H1 (cell line): ENCODE measurements at regions not wholly inside any gene's neighbourhood (a gene's known extent, or its start where the extent isn't known, plus 50 kb on each side); places are given as distances from the start of the nearest gene placed in this dataset.

Source experiments
- CTCF ChIA-PET: fragments of 300-600 bp; sonication (Branson Sonifier 250); formaldehyde crosslinking; loops from one replicate; lab custom pipeline; 2021; ENCODE audit not compliant: partially characterized antibody; lab: Charles Lee
- POLR2A ChIA-PET: fragments of 300-600 bp; sonication (Branson Sonifier 250); formaldehyde crosslinking; loops from one replicate; lab custom pipeline; 2021; ENCODE audit warnings: inconsistent platforms; ENCODE audit not compliant: partially characterized antibody; lab: Charles Lee
- DNase-seq, 2 experiments: peaks; one replicate each; pipeline versions ENCODE4 v3.0.0 to v3.0.0-alpha.2; 2010 to 2022; ENCODE audit warnings: low spot score in 2 of 2, low read depth in 1 of 2, mixed read lengths in 1 of 2
- FAIRE-seq: peaks from 2 replicates; lab custom pipeline; 2011; peaks lifted over from hg19 to GRCh38; lab: Jason Lieb, UNC
- H2AFZ ChIP-seq: 2 replicates; pipeline ENCODE4 v1.8.1; 2012; ENCODE audit warnings: low read length, inconsistent platforms
- H2AK5ac ChIP-seq: 2 replicates; pipeline ENCODE4 v1.6.1; 2013; ENCODE audit warnings: low read depth, low read length
- H2BK120ac ChIP-seq: replicated peaks from 2 replicates; pipeline ENCODE3; 2013; ENCODE audit warnings: low read depth, low read length, inconsistent platforms
- H2BK12ac ChIP-seq: 2 replicates; pipeline ENCODE4 v1.6.1; 2013; ENCODE audit warnings: low read depth, low read length
- H2BK15ac ChIP-seq: 2 replicates; pipeline ENCODE4 v1.6.1; 2013; ENCODE audit warnings: low read length
- H2BK20ac ChIP-seq: 2 replicates; pipeline ENCODE4 v1.6.1; 2013; ENCODE audit warnings: low read length
- H2BK5ac ChIP-seq: 2 replicates; pipeline ENCODE4 v1.6.1; 2013; ENCODE audit warnings: low read depth, low read length
- H3K14ac ChIP-seq: 2 replicates; pipeline ENCODE4 v1.6.1; 2013; ENCODE audit warnings: inconsistent platforms; ENCODE audit not compliant: insufficient read length
- H3K18ac ChIP-seq: 2 replicates; pipeline ENCODE4 v1.6.1; 2013; ENCODE audit warnings: low read length; ENCODE audit errors: extremely low read depth
- H3K23ac ChIP-seq: 2 replicates; pipeline ENCODE4 v1.6.1; 2013; ENCODE audit warnings: inconsistent platforms; ENCODE audit not compliant: insufficient read length
- H3K23me2 ChIP-seq: 2 replicates; pipeline ENCODE4 v1.6.1; 2013; ENCODE audit warnings: low read depth, low read length
- H3K27ac ChIP-seq: 2 replicates; pipeline ENCODE4 v1.6.1; 2011; ENCODE audit warnings: low read depth, low read length, inconsistent platforms
- H3K27me3 ChIP-seq, 4 experiments: replicated peaks in 1 of 4; 1 replicate in 1 of 4; 2 replicates in 3 of 4; pipeline versions ENCODE4 v1.6.1 to v1.8.1; 2011 to 2013; ENCODE audit warnings: low read length in 3 of 4, mild to moderate bottlenecking in 3 of 4, inconsistent platforms in 2 of 4, mixed read lengths in 2 of 4, moderate library complexity in 1 of 4; ENCODE audit not compliant: control insufficient read depth in 3 of 4, insufficient read depth in 3 of 4; ENCODE audit errors: extremely low read depth in 1 of 4
- H3K36me3 ChIP-seq, 4 experiments: 2 replicates each; pipeline versions ENCODE4 v1.6.1 to v1.8.1; 2011 to 2013; ENCODE audit warnings: mild to moderate bottlenecking in 4 of 4, low read length in 3 of 4, moderate library complexity in 2 of 4, control low read depth in 1 of 4, inconsistent platforms in 1 of 4; ENCODE audit not compliant: insufficient read depth in 4 of 4, control insufficient read depth in 2 of 4
- H3K4ac ChIP-seq: replicated peaks from 2 replicates; pipeline ENCODE3; 2013; ENCODE audit warnings: low read length, low read depth, mixed read lengths, inconsistent platforms; ENCODE audit not compliant: insufficient read length
- H3K4me1 ChIP-seq, 4 experiments: replicated peaks in 1 of 4; 1 replicate in 1 of 4; 2 replicates in 3 of 4; pipeline versions ENCODE4 v1.6.1 to v1.8.1; 2011 to 2013; ENCODE audit warnings: low read length in 3 of 4, inconsistent platforms in 2 of 4, mixed read lengths in 1 of 4; ENCODE audit not compliant: insufficient read depth in 4 of 4, control insufficient read depth in 3 of 4
- H3K4me2 ChIP-seq, 2 experiments: 2 replicates each; pipeline versions ENCODE4 v1.6.1 to v1.8.1; 2011 to 2013; ENCODE audit warnings: low read depth in 2 of 2, low read length in 2 of 2, control low read depth in 1 of 2, inconsistent platforms in 1 of 2, mild to moderate bottlenecking in 1 of 2; ENCODE audit not compliant: insufficient read depth in 1 of 2
- H3K4me3 ChIP-seq, 4 experiments: fragments of 200-600, 300-600 bp in 1 of 4; sonication (generic), shearing (Covaris generic), sonication (Bioruptor Twin) in 1 of 4; 2 replicates each; pipeline versions ENCODE4 v1.5.1 to v1.8.1; 2011 to 2016; ENCODE audit warnings: low read length in 4 of 4, low read depth in 3 of 4, control low read depth in 2 of 4, inconsistent platforms in 2 of 4, mild to moderate bottlenecking in 2 of 4, mixed read lengths in 1 of 4, moderate library complexity in 1 of 4; ENCODE audit not compliant: insufficient read depth in 2 of 4; ENCODE audit errors: extremely low read depth in 1 of 4
- H3K56ac ChIP-seq: replicated peaks from 2 replicates; pipeline ENCODE3; 2013; ENCODE audit warnings: low read depth, mild to moderate bottlenecking, mixed read lengths, low read length, inconsistent platforms; ENCODE audit not compliant: insufficient read length
- H3K79me1 ChIP-seq: 2 replicates; pipeline ENCODE4 v1.6.1; 2013; ENCODE audit warnings: low read depth, low read length, control low read depth
- H3K79me2 ChIP-seq, 2 experiments: 2 replicates each; pipeline versions ENCODE4 v1.6.1 to v1.8.1; 2012 to 2013; ENCODE audit warnings: low read length in 2 of 2, mild to moderate bottlenecking in 2 of 2, inconsistent platforms in 1 of 2; ENCODE audit not compliant: insufficient read depth in 2 of 2, control insufficient read depth in 1 of 2
- H3K9ac ChIP-seq, 4 experiments: replicated peaks in 1 of 4; 1 replicate in 1 of 4; 2 replicates in 3 of 4; pipeline versions ENCODE4 v1.6.1 to v1.8.1; 2011 to 2013; ENCODE audit warnings: low read depth in 3 of 4, low read length in 3 of 4, control low read depth in 2 of 4, mild to moderate bottlenecking in 2 of 4, moderate library complexity in 2 of 4, inconsistent platforms in 1 of 4; ENCODE audit errors: extremely low read depth in 1 of 4
- H3K9me3 ChIP-seq, 2 experiments: 2 replicates each; pipeline versions ENCODE4 v1.6.1 to v1.8.1; 2012 to 2013; ENCODE audit warnings: mild to moderate bottlenecking in 2 of 2, moderate library complexity in 2 of 2, control low read depth in 1 of 2, inconsistent platforms in 1 of 2, low read depth in 1 of 2, low read length in 1 of 2, mixed read lengths in 1 of 2; ENCODE audit not compliant: insufficient read depth in 2 of 2
- H4K20me1 ChIP-seq, 2 experiments: replicated peaks in 1 of 2; 2 replicates each; pipeline versions ENCODE3 to v1.8.1; 2011 to 2013; ENCODE audit warnings: inconsistent platforms in 2 of 2, low read length in 2 of 2, mild to moderate bottlenecking in 1 of 2; ENCODE audit not compliant: insufficient read depth in 2 of 2, control insufficient read depth in 1 of 2
- H4K5ac ChIP-seq: 2 replicates; pipeline ENCODE4 v1.6.1; 2013; ENCODE audit warnings: low read length, low read depth, mixed read lengths, inconsistent platforms; ENCODE audit not compliant: insufficient read length
- H4K8ac ChIP-seq: 2 replicates; pipeline ENCODE4 v1.8.0; 2013; ENCODE audit warnings: mild to moderate bottlenecking, moderate library complexity, low read length, inconsistent platforms; ENCODE audit not compliant: insufficient read depth; ENCODE audit errors: extremely low read depth
- H4K91ac ChIP-seq: replicated peaks from 2 replicates; pipeline ENCODE3; 2013; ENCODE audit warnings: low read length, mixed read lengths, inconsistent platforms; ENCODE audit not compliant: insufficient read length
- BCL11A ChIP-seq, 2 experiments: IDR thresholded peaks; one replicate each; pipeline ENCODE4 v1.6.1; 2011; ENCODE audit warnings: low read depth in 2 of 2, low read length in 2 of 2, mild to moderate bottlenecking in 2 of 2
- CEBPB ChIP-seq: IDR thresholded peaks from 2 replicates; pipeline ENCODE4 v1.6.1; 2012; ENCODE audit warnings: low read depth, low read length
- GTF2F1 ChIP-seq: IDR thresholded peaks from 2 replicates; pipeline ENCODE4 v1.6.1; 2012; ENCODE audit warnings: low read depth, low read length, improper control_type of control experiment, borderline replicate concordance
- JUN ChIP-seq: IDR thresholded peaks from 2 replicates; pipeline ENCODE4 v1.6.1; 2011; ENCODE audit warnings: low read depth, mild to moderate bottlenecking, improper control_type of control experiment, low read length
- KDM5A ChIP-seq: fragments of 200-600 bp; IDR thresholded peaks from 2 replicates; pipeline ENCODE4 v1.7.1; 2012; ENCODE audit warnings: mild to moderate bottlenecking, low read length, inconsistent platforms, mixed read lengths
- RBBP5 ChIP-seq: IDR thresholded peaks from 2 replicates; pipeline ENCODE4 v1.7.1; 2012; ENCODE audit warnings: low read depth, mild to moderate bottlenecking, inconsistent platforms, low read length, moderate library complexity, borderline replicate concordance
- RXRA ChIP-seq: IDR thresholded peaks from 2 replicates; pipeline ENCODE4 v1.6.1; 2011; ENCODE audit warnings: low read depth, mild to moderate bottlenecking, low read length, moderate library complexity; ENCODE audit not compliant: insufficient read depth
- SAP30 ChIP-seq: fragments of 300-600 bp; sonication (generic); IDR thresholded peaks from 2 replicates; pipeline ENCODE4 v1.7.1; 2012; ENCODE audit warnings: low read length, moderate library complexity, mild to moderate bottlenecking, inconsistent platforms; ENCODE audit not compliant: insufficient read depth, insufficient replicate concordance
- SIRT6 ChIP-seq: IDR thresholded peaks from one replicate; pipeline ENCODE4 v1.7.1; 2012; ENCODE audit warnings: low read length, inconsistent platforms
- SP4 ChIP-seq: IDR thresholded peaks from 2 replicates; pipeline ENCODE4 v1.6.1; 2012; ENCODE audit warnings: low read length, inconsistent platforms
- SUZ12 ChIP-seq: fragments of 200-600 bp; sonication (generic); IDR thresholded peaks from 2 replicates; pipeline ENCODE4 v1.6.1; 2012; ENCODE audit warnings: mild to moderate bottlenecking, inconsistent platforms, low read length, moderate library complexity, mixed read lengths
- TAF1 ChIP-seq: IDR thresholded peaks from 2 replicates; pipeline ENCODE4 v1.6.1; 2011; ENCODE audit warnings: mild to moderate bottlenecking, low read depth, low read length
- TBP ChIP-seq: IDR thresholded peaks from 2 replicates; pipeline ENCODE4 v1.6.1; 2011; ENCODE audit warnings: low read depth, low read length, improper control_type of control experiment
- WGBS, 2 experiments: shearing (Covaris generic) in 1 of 2; methylation state at CpG; one replicate each; pipeline versions ENCODE4 v1.1.6 to v1.1.7; 2013 to 2015; ENCODE audit warnings: low lambda C conversion rate in 2 of 2, mixed read lengths in 2 of 2, inconsistent platforms in 1 of 2, low coverage in 1 of 2, missing lambda C conversion rate in 1 of 2; ENCODE audit not compliant: insufficient replicate concordance in 2 of 2, insufficient coverage in 1 of 2, insufficient read length in 1 of 2; ENCODE audit errors: extremely low coverage in 1 of 2, missing lambda C conversion rate in 1 of 2; 5-methylcytosine and 5-hydroxymethylcytosine counted together

- H2BK15ac ChIP-seq: no peak overlapping the region
- no peak for FAIRE-seq
- no peak for DNase-seq
- no peaks in the 10 kb centered on the region for H3K79me2 ChIP-seq
- H3K14ac ChIP-seq: no peak overlapping the region
- H3K4ac ChIP-seq: no peak overlapping the region
- H2AK5ac ChIP-seq: no peak overlapping the region
- H3K18ac ChIP-seq: no peak overlapping the region
- ChIA-PET POLR2A (no interaction called here), CTCF (no interaction called here)
- no peak overlapping the region for H2BK120ac ChIP-seq
- peaks cover 6 to 9% of the 10 kb centered on the region in 2 experiments; a peak in 3 of 4 replicates for H3K9me3 ChIP-seq
- H4K8ac ChIP-seq: no peak overlapping the region
- WGBS, 2 experiments: 87% methylated on average over 4 of the region's 4 CpGs; no CpG with 5 or more reads in 1 of the 2 experiments
- peaks cover 0 to 1% (median 0%) of the 10 kb centered on the region in 4 experiments; a peak in 1 of 7 replicates for H3K27me3 ChIP-seq
- no peak overlapping the region for H2AFZ ChIP-seq
- H3K56ac ChIP-seq: no peak overlapping the region
- no peak overlapping the region for H2BK5ac ChIP-seq
- H3K4me3 ChIP-seq: no peak overlapping the region
- H4K91ac ChIP-seq: no peak overlapping the region
- H3K27ac ChIP-seq: no peak overlapping the region
- TF ChIP-seq SP4 (no peak), GTF2F1 (no peak), KDM5A (no peak), TBP (no peak), CEBPB (no peak), SAP30 (no peak), SIRT6 (no peak), RBBP5 (no peak), BCL11A (IDR thresholded peaks at IDR 0.05; ENCODE audit: low read depth in 2 of 2, low read length in 2 of 2) (no peak), TAF1 (no peak), JUN (no peak), SUZ12 (no peak), RXRA (no peak)
- no peak overlapping the region for H3K9ac ChIP-seq
- H3K36me3 ChIP-seq: no peaks in the 10 kb centered on the region
- H3K23ac ChIP-seq: no peak overlapping the region
- H4K5ac ChIP-seq: no peak overlapping the region
- H2BK12ac ChIP-seq: no peak overlapping the region
- H3K79me1 ChIP-seq: no peaks in the 10 kb centered on the region
- no peaks in the 10 kb centered on the region for H3K23me2 ChIP-seq
- no peak overlapping the region for H2BK20ac ChIP-seq
- no peaks in the 10 kb centered on the region for H4K20me1 ChIP-seq
- no peak overlapping the region for H3K4me2 ChIP-seq
- no peaks in the 10 kb centered on the region for H3K4me1 ChIP-seq
These were observed 583.7 kb downstream of the GATA3 start for GRCh38 chr10:8638088-8638672.
